Adrenal gland (tissue), 9 donors: ENCODE measurements at regions not wholly inside any gene's neighbourhood (a gene's known extent, or its start where the extent isn't known, plus 50 kb on each side); places are given as distances from the start of the nearest gene placed in this dataset.

Experiments
- DNase-seq, 7 donors: peaks; one replicate each; pipeline ENCODE4 v3.0.0-alpha.2; 2019 to 2020
- H3K27ac ChIP-seq, 5 donors: fragments of 200-600 bp; sonication (generic) in 4 of 5; 1 replicate in 3 of 5; 2 replicates in 2 of 5; pipeline versions ENCODE4 v1.5.1 to v1.8.0; 2016 to 2020; ENCODE audit warnings: mild to moderate bottlenecking in 1 of 5
- H3K27me3 ChIP-seq: fragments of 200-600 bp; 2 replicates; pipeline ENCODE4 v1.8.0; 2021
- H3K36me3 ChIP-seq, 2 donors: fragments of 200-600 bp; replicated peaks in 1 of 2; 1 replicate in 1 of 2; 2 replicates in 1 of 2; pipeline versions ENCODE4 v1.5.1 to v1.8.0; 2018 to 2022
- H3K4me1 ChIP-seq, 2 donors: fragments of 200-600 bp; replicated peaks in 1 of 2; 1 replicate in 1 of 2; 2 replicates in 1 of 2; pipeline versions ENCODE4 v1.5.1 to v1.8.0; 2018 to 2021
- H3K4me3 ChIP-seq, 4 donors: fragments of 200-600 bp; sonication (generic) in 3 of 4; one replicate each; pipeline ENCODE4 v1.5.1; 2016 to 2018
- H3K9me3 ChIP-seq, 3 donors: fragments of 200-600 bp; sonication (generic) in 1 of 3; replicated peaks in 1 of 3; 1 replicate in 2 of 3; 2 replicates in 1 of 3; pipeline versions ENCODE4 v1.5.1 to v1.8.0; 2016 to 2021
- CTCF ChIP-seq, 6 experiments: fragments of 450-650 bp in 4 of 6; fragments of 200-600 bp in 2 of 6; sonication (generic) in 1 of 6; IDR thresholded peaks; 1 replicate in 5 of 6; 2 replicates in 1 of 6; pipeline versions ENCODE4 v1.5.1 to v1.8.0; 2016 to 2021; ENCODE audit warnings: antibody characterized with exemption in 6 of 6, mild to moderate bottlenecking in 2 of 6, moderate library complexity in 1 of 6
- POLR2A ChIP-seq, 2 donors: fragments of 450-650 bp; IDR thresholded peaks; one replicate each; pipeline ENCODE4 v1.6.1; 2017; ENCODE audit warnings: antibody characterized with exemption in 2 of 2, mild to moderate bottlenecking in 2 of 2, moderate library complexity in 1 of 2
- whole genome bisulfite sequencing, 4 donors: extraction: QIAGEN DNeasy Blood & Tissue Kit in 2 of 4; methylation state at CpG; one replicate each; pipeline versions ENCODE4 v1.1.5 to v1.1.7; 2013 to 2017; 5-methylcytosine and 5-hydroxymethylcytosine counted together
- intact Hi-C, 2 donors: fragments of 100-400 bp; cut with DNase I; formaldehyde crosslinking; loops; one replicate each; pipeline versions ENCODE4 v1.14.1 to v1.15.0; 2022 to 2023
- donor health status: healthy with polysubstance abuse.
- donor health status: Bipolar disorder and iron deficiency.
- donor health status: DM: yes; HTN: yes; CAD: no.
- donor health status: DM: no; HTN: no; CAD: no.
- donor health status: DM: no; HTN: no; CAD: no.

- 86 to 91% (median 90%) methylated on average over 3 to 6 of the region's 6 CpGs for WGBS, 4 donors
- intact Hi-C loops, result no loop called here
Measured at GRCh38 chr9:135330307-135330631, 149.3 kb upstream of the PPP1R26 start.

GRCh38 chr9:135330685-135331590, 148.6 kb upstream of the PPP1R26 start:
- no peaks in the 10 kb centered on the region for H3K4me1 ChIP-seq
- no peak overlapping the region for H3K4me3 ChIP-seq
- H3K27me3 ChIP-seq, result no peaks in the 10 kb centered on the region
- DNase-seq, result peak in 1 of 7 donors; percentile 31
- no peaks in the 10 kb centered on the region for H3K9me3 ChIP-seq
- H3K27ac ChIP-seq, result no peak overlapping the region
- intact Hi-C loops, result no loop called here
- no peak for TF ChIP-seq POLR2A (IDR thresholded peaks at IDR 0.05)
- TF ChIP-seq CTCF (IDR thresholded peaks at IDR 0.05), result no peak
- 72 to 88% (median 83%) methylated on average over 13 to 14 of the region's 14 CpGs for WGBS, 4 donors
- H3K36me3 ChIP-seq, result no peaks in the 10 kb centered on the region

More at GRCh38 chr9:135330307-135330631, 149.3 kb upstream of the PPP1R26 start:
- H3K36me3 ChIP-seq, result no peaks in the 10 kb centered on the region
- no peak overlapping the region for H3K27ac ChIP-seq
- H3K4me3 ChIP-seq, result no peak overlapping the region
- H3K9me3 ChIP-seq, result no peaks in the 10 kb centered on the region
- no peaks in the 10 kb centered on the region for H3K27me3 ChIP-seq
- DNase-seq, result peak in 1 of 7 donors; percentile 41
- no peaks in the 10 kb centered on the region for H3K4me1 ChIP-seq
- TF ChIP-seq CTCF (IDR thresholded peaks at IDR 0.05) (no peak), POLR2A (IDR thresholded peaks at IDR 0.05) (no peak)

- TF ChIP-seq CTCF (IDR thresholded peaks at IDR 0.05) (no peak), POLR2A (IDR thresholded peaks at IDR 0.05) (no peak)
- Histone ChIP-seq H3K9me3 (no peaks in the 10 kb centered on the region), H3K27ac (no peak overlapping the region), H3K4me1 (no peaks in the 10 kb centered on the region), H3K27me3 (no peaks in the 10 kb centered on the region), H3K36me3 (no peaks in the 10 kb centered on the region), H3K4me3 (no peak overlapping the region)
- intact Hi-C loops, result no loop called here
- 55 to 66% (median 63%) methylated on average over 3 of the region's 3 CpGs for WGBS, 4 donors
- peak in 1 of 7 donors; percentile 31 for DNase-seq
Measured at GRCh38 chr9:135332516-135332915, 147.1 kb upstream of the PPP1R26 start.

- Histone ChIP-seq H3K4me3 (no peak overlapping the region), H3K36me3 (no peaks in the 10 kb centered on the region), H3K9me3 (no peaks in the 10 kb centered on the region), H3K27me3 (no peaks in the 10 kb centered on the region), H3K4me1 (no peaks in the 10 kb centered on the region), H3K27ac (no peak overlapping the region)
- TF ChIP-seq POLR2A (IDR thresholded peaks at IDR 0.05), result no peak
- no peak for TF ChIP-seq CTCF (IDR thresholded peaks at IDR 0.05)
- WGBS, 4 donors, result 88 to 100% (median 95%) methylated on average over 2 to 7 of the region's 7 CpGs
- DNase-seq, result peak in 1 of 7 donors; percentile 23
- intact Hi-C loops, result no loop called here
Measured at GRCh38 chr9:135332979-135333748, 146.4 kb upstream of the PPP1R26 start.
